ENCODE measurements at regions not wholly inside any gene's neighbourhood (a gene's known extent, or its start where the extent isn't known, plus 50 kb on each side); places are given as distances from the start of the nearest gene placed in this dataset.

DNA sequence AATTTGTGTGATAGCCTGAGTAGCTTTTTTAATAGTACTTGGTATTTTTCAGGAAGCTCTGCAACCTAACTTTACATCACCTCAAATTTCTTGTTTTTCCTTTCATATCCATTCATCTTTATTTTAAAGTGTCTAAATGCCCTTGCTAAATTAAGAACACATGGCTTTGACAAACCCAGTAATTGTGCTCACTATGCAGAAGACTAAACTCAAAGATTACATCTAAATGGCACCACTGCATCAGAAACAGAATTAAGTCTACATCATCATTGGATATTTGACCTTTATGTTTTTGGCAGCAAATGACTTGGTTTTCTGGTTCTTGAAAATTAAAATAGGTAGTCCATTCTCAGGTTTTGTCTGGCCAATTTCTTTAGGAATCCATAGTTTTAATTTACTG lies 69.6 kb upstream of the HDGFL1 start:
- TF ChIP-seq, protein P1, sequence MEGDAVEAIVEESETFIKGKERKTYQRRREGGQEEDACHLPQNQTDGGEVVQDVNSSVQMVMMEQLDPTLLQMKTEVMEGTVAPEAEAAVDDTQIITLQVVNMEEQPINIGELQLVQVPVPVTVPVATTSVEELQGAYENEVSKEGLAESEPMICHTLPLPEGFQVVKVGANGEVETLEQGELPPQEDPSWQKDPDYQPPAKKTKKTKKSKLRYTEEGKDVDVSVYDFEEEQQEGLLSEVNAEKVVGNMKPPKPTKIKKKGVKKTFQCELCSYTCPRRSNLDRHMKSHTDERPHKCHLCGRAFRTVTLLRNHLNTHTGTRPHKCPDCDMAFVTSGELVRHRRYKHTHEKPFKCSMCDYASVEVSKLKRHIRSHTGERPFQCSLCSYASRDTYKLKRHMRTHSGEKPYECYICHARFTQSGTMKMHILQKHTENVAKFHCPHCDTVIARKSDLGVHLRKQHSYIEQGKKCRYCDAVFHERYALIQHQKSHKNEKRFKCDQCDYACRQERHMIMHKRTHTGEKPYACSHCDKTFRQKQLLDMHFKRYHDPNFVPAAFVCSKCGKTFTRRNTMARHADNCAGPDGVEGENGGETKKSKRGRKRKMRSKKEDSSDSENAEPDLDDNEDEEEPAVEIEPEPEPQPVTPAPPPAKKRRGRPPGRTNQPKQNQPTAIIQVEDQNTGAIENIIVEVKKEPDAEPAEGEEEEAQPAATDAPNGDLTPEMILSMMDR (conservative IDR thresholded peaks at IDR 0.05; ENCODE audit: low read depth, low read length) = no peak
- no peak for TF ChIP-seq EZH2phosphoT487 (IDR thresholded peaks at IDR 0.05; ENCODE audit: borderline replicate concordance, low read length)

Data from PC-3 (cell line).